GM21526 (cell line): ENCODE measurements at regions not wholly inside any gene's neighbourhood (a gene's known extent, or its start where the extent isn't known, plus 50 kb on each side); places are given as distances from the start of the nearest gene placed in this dataset.

Experiments
- ATAC-seq: cut with Tn5 transposase; IDR thresholded peaks from one replicate; pipeline ENCODE4 v1.9.1; 2021; ENCODE audit warnings: moderate library complexity; ENCODE audit not compliant: unreplicated experiment, low FRiP score

DNA sequence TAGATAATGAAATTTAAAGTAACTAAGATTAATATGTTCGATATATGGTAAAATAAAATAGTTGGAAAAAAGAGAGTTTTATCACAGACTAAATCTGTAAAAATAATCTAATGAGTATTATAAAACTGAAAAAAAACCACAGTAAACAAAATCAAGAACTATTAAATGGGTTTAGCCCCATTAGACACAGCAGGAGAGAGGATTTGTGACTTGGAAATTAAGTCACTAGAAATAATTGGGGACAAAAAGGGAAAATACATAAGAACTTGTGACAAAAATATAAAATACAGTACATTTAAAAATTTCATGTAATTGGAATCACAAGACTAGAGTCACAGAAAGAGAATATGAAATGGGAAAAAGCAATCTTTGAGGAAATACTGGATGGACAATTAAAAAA is 1114.6 kb upstream of the KLHL29 start:
- no peak for ATAC-seq

DNA sequence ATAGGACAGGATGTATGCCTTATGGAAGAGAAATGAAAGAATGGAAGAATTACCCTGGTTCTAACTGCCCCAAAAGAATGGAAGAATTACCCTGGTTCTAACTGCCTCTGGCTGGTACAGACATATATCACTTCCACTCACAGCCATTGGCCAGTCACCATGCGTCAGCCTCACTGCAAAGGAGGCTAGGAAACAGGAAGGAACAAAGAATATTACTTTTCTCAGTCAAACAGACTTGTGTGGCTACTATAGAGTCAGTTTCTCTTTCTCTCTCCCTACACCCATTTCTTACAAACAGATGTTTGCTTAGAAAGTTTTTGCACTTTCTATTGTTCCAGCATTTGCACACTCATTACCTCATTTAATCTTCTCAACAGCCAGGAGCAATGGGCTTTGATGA is 1111.1 kb upstream of the KLHL29 start:
- no peak for ATAC-seq

DNA sequence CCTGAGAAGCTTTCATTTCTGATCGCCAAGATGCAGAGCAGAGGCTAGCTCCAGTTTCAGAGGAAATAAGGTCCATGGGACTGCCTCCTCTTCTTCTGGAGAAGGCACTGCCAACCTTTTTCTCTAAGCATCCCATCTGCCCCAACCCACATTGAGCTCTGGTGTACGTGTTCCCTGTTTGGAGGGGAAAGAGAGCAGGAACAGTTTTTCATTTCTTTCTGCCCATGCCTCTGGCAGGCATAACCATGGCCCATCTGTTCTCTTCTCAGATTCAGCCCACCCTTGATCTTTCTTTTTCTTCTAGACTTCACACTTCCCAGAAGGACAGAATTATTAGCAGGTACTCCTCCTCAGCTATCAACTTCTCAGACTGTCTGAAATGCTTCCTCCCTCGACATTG is 1110.3 kb upstream of the KLHL29 start:
- no peak for ATAC-seq

DNA sequence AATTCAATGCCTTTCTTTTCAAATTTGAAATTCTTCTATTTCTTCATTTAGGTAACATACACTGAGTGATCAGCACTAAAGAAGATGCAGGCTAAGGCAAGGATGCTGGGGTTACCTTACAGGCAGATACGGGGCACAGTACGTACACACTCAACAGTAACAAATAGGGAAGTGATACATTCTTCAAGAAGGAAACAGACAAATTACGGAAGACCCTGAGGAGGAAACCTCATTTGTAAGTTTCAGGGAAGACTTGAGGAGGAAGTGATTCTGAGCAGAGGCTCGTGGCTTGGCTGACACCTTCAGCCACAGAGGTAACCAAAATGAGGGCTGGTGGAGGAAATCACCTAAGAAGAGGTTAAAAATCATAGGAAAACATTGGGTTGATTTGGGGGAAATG is 1108.3 kb upstream of the KLHL29 start:
- ATAC-seq: no peak

DNA sequence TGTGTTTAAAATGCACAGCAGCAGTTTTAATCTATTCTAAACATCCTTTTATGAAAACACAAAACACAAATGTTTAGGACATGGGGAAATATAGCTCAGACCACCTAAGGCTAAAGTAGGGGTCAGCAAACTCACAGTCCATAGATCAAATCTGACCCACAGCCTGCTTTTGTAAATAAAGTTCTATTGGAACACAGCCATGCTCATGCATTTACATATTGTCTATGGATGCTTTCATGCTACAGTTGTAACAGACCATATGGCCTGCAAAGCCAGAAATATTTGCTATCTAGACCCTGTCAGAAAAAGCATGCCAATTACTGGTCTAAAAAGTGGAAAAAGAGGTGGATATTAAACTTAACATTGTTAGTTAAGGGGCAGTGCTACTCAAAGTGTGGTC is 1105.4 kb upstream of the KLHL29 start:
- no peak for ATAC-seq

DNA sequence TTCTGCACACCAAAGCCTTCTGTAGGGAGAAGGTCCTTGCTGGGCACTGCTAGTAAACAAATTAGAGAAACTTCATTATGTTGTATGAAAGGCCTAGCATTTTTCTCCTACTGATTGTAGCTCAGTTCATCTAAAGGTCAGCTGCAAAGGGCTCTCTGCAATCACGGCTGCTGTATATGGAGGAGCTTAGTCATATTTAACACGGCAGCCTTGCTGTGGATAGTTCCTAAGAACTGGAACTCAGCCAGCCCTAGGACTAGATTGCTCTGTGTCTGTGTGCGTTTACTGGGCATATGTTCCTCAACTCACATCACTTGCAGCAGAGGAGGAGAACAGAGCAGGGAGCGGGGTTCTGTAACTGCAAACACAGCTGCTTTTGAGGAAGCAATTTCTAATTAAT is 1103.9 kb upstream of the KLHL29 start:
- no peak for ATAC-seq

DNA sequence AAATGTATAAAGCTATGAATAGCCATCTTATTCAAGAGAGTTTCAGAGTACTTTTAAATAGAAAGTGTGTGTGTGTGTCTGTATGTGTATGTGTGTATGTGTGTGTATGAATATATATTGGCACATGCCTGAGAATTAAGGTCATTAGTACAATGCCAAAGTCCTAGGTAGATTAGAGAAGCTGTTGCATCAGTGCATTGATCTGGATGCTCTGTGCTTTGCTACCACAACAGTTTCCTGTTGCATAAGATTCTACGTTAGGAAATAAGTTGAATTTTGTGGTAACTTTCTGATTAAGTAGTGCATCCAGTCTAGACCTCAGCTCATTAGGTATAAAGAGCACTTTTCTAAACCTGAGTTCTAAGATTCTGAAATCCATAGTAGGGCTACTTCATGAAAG is 1102.8 kb upstream of the KLHL29 start:
- ATAC-seq: no peak

DNA sequence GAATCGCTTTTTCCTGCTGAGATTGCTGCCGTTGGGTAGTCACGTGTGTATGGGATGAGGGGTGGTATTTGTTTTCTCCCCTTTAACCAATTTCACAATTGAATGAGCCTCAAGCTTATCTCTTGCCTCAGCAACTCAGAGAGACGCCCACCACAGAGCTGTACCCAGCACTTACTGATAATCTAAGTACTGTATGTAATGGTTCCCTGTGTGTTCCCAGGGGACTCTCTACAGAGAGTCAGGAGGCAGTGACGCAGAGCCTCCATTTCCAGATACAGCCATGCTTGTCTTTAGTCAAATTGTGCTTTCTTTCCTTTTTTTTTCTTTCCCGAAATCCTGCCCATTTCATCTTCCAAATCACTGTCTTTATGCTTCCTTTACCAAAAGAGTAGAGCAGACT is 1102.1 kb upstream of the KLHL29 start:
- no peak for ATAC-seq

DNA sequence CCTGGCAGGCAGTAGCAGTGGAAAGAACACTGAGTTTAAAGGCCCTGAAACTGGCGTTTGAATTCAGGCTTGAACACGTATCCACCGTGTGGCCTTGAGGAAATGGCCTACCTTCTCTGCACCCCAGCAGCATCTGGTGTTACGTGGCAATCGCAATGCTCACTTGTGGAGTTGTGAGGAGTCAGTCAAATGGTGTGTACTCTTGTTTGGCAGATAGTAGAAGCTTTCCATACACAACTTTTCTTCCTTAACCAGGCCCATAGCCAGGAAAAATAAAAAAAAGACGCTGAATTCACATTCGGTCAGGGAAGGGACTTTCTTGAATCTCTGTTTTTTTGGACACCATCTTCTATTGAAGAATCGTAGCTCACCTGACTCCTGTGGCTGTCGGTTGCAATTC is 1101.5 kb upstream of the KLHL29 start:
- no peak for ATAC-seq

DNA sequence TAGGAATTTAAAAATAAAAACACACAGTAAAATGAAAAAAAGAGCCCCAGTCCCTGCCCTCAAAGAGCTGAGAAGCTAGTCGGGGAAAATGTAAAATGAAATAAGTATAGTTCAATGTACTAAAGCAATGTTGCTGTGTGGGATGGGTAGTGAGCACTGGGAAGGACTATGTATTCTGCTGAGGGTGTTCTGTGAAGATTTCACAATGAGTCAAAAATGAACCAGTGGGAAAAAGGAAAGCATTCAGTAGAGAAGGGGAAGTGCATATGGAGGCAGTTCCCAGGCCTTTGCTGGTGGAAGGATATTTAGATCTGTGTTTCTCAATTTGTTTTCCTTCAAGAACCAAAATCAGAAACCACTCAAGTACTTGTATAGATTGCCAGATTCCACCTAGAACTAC is 1094.7 kb upstream of the KLHL29 start:
- ATAC-seq: no peak

DNA sequence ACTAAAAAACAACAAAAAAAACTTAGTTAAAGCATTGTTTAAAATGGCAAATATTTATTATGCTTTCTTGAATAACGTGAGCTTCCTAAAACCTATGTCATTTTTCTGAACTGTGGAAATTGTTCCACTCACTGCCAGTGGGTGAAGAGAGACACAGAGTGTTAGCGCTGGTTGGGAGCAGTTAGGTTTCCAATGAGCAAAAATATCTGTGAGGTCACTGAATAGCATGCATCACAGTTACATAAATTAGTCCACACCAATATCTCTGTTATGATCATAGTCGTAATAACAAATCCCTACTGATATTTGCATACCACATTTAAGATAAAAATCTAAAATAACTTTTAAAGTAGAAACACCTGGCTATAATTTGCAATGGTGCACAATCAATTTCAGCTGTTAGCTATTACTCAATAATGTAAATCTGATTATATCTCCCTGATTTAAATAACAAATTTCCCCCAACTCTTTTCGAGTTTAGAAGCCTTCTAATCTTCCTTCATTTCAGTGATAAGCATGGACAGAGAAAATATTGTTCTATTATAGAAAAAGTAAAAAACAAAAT is 1094.0 kb upstream of the KLHL29 start:
- ATAC-seq: no peak

DNA sequence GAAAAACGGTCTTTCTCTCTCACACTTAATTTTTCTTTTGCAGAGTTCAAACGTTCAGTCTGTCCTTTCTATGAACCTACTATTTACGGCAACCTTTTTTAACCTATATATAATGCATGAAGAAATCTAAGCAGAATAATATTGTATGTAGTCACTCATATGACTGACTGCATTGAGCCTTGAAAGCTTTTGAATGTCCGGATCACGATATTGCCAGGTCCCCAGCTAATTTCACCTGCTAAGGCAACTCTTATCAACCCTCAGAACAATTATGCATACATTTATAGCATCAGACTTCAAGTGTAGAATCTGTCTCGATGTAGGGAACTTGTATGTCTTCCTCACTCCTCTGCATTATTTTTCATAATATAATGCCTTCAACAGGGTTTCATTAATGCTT is 1083.8 kb upstream of the KLHL29 start:
- no peak for ATAC-seq

DNA sequence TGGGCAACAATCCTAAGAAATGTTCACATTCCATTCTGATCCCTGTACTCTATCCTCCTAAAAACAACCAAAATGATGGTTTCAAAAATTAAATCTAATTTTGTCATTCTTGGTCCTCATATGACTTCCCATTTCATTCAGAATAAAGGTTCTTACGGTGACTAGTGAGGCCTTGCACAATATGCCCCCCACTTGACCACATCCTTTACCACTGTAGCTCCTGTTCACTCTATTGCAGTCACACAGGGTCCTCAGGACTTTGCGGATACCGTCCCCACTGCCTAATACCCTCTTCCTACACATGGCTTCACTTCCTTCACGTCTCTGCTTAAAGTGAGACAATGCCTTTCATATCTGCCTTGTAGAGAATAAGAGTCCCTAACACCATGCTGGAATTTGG is 1058.7 kb upstream of the KLHL29 start:
- ATAC-seq: no peak

DNA sequence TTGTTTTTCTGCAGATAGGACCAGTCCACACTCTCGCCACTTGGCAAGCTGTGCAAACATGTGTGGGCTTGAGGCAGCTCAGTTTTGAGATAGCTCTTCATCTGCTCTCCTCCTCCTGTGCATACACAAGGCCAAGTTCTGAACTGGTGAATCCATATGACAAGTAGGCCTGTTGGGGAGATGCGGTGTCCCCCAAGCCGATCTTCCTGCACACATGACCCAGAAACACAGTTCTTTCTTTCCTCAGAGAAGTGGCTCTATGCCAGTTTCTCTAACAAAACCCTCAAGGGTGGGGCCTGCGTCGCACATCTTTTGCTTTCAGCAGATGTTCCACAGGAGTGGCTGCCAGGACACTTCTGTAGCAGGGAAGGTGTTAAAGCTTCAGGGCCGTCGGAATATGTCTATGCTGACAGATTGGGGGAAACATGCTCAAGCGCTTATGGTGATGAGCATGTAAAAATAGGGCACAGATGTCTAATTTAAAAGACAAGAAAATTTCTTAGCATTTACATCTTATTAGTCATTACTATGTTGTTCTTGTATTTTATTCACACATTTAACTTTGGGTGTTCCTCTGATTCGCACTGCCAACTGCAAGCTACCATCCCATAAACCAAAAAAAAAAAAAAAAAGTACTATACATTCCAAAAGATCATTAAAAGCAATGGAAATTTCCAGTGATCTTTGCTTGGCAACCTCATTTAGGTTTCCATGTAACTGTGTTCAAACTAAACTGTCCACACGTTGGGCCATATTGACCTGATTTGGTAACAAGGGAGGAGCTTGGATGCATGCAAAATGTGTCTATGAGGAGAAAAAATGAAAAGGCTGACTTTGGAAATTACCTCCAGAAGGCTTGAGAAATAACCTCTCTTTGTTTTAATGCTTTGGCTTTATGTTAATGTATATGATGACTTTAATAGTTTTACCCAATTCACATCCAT is 1055.5 kb upstream of the KLHL29 start:
- no peak for ATAC-seq

DNA sequence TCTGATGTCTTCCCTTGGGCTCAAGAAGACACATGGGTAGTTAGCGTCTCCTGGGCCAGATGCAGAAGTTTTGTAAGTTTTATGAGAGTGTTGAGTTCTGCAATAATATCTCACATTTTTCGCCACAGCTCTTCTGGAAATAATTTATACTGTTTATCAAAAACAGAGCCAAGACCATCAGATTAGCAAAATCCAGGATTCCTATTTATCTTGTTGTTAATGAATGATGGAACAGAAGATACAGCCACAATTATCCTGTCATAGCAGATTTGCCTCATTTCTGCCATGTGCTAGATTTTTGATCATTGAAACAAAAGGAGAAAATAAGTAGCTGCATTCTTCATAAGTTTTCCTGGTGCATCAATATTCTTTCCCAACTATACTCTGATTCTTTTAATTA is 1048.6 kb upstream of the KLHL29 start:
- no peak for ATAC-seq

DNA sequence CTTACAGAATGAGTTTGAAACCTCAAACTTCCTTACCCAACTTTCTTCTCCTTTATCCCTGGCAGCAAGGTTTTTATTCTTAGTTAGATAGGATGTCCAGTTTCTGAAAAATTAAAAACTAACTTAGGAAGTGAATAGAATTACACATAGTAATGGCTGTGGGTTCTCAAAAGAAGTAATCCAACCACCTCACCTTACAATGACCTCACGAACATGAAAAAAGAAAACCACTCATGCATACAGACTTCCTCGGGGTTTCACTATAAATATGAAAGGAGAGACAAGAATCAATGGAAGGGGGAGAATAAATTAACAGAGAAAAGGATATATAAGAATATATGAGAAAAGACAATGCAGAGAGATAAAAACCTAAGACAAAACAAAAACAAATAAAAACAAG is 1044.3 kb upstream of the KLHL29 start:
- no peak for ATAC-seq

DNA sequence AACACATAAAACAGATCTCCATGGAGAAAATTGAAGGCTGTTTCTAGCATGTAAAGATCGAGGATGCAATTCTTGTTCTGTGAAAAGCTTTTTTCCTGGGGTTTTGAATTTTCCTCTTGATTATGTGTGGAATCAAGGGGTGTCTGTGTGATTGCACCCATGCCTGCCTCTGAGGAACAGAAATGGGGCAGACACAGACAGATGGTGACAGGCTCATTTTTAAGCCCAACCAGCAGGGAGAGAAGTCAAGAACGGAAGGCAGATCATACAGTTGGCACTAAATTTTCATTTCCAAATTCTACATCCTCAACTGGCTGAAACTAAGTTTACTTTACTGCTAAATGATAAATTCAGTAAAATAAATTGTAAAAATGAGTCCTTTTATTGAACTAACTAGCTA is 1037.7 kb upstream of the KLHL29 start:
- no peak for ATAC-seq

DNA sequence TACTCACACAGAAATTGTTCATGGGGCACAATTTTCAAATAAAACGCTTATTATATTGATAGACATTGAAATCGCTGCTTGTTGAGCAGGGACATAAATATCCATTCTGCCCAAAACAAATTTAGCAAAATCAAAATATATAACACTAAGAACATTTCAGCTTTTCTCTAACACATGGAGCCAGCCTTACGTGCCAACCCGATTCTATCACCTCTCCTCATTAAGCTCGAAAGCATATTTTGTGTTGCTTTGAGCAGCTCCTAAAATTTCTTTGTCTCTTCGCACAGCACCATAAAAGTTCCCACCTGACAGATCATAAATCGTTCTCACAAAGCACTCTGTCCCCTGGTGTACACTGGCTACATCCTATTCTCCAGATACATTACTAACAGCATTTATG is 1034.4 kb upstream of the KLHL29 start:
- no peak for ATAC-seq

DNA sequence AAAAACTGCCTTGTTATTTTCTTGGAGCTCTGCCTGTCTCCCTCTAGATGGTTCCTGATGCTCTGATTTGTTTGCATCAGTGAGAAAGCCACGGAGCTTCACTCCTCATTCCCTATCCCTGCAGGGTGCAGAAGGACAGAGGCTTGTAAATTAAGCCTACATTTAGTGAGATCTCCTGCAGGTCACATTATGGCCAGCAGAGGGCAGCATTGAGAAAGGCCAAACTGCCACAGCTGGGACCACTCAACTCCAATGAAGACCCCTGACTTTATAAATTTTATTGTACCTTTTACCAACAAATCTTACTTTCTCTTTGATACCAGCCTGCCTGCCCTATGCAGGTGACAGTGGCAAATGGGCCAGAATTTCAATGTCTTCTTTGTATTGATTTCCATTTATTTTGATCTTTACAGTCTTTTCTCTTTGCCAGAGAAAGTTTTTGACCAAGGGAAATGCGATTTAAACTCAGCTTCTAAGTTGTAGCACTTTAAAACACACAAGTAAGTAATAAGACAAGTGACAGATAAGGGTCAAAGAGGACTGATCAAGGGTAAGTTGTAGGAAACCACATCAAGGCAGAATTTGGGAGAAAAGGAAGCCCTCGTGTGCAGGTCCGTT is 1029.1 kb upstream of the KLHL29 start:
- ATAC-seq: peak; percentile 82

DNA sequence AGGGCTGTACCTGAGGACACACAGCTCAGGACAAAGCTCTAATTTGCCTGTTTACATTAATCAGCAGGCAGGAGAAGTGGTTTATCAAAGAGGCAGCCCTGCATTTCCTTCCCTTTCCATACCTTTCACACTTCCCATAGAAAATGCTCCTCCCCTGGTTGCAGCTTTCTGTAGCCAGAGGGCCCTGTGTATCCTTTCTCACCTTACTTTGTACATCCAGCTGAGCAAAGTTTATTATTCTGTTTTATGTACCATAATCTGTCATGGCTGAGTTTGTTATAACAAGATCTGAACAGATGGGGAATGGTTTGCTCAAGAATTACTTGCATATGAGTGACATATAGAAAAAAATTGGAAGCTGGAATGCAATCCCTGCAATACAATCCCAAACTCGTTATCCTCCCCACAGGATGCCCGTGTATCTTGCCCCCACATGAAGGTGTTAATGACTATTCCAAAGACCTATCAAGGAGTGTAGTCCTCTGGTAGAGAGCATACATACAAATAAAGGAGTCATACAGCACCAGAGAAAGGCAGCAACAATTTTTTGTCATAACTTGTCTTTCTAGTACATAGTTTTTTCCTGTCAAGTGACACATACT is 1025.8 kb upstream of the KLHL29 start:
- no peak for ATAC-seq

DNA sequence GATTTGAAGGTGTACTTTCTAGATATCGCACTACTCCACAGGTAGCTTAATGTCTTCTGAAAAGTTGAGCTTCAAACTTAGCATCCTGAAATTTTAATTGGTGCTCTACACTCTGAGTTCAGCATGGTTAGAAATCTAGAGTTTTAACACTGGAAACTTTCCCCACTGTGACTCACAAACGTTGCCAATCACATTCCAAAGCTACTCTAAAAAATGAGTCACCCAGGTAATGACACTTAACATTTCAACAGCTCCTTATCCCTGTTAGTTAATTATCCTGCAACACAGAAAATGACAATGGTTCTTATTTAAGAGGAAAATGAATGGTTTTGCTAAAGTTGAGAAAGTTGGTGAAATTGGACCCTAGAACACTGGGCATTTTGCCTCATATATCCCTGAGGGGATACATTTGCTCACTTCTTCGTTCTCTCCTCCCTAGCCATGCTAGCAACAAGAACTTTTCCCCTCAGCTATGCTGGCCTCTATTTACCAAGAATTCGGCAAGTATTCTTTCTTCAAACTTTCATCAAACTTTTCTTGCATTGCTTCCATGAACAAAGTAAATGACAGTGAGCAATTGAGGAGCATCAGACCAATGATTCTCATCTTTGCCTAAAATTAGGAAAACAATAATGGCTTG is 1024.1 kb upstream of the KLHL29 start:
- ATAC-seq: no peak
